ENCODE measurements at regions not wholly inside any gene's neighbourhood (a gene's known extent, or its start where the extent isn't known, plus 50 kb on each side); places are given as distances from the start of the nearest gene placed in this dataset.

- Mint-ChIP-seq H3K9me3 (ENCODE audit: insufficient read depth) (peaks cover 4% of the 10 kb centered on the region), H3K27ac (no peak overlapping the region), H3K4me1 (peaks cover 3% of the 10 kb centered on the region), H3K27me3 (no peaks in the 10 kb centered on the region), H3K4me3 (no peak overlapping the region)
- no peak for DNase-seq
- H3K79me2 ChIP-seq (ENCODE audit: control insufficient read depth, insufficient read depth, low read length): no peaks in the 10 kb centered on the region
- no peak for TF ChIP-seq EZH2 (IDR thresholded peaks at IDR 0.05; ENCODE audit: borderline replicate concordance, insufficient read depth, low read depth, low read length, poor library complexity, severe bottlenecking)
- TF ChIP-seq, protein P1, sequence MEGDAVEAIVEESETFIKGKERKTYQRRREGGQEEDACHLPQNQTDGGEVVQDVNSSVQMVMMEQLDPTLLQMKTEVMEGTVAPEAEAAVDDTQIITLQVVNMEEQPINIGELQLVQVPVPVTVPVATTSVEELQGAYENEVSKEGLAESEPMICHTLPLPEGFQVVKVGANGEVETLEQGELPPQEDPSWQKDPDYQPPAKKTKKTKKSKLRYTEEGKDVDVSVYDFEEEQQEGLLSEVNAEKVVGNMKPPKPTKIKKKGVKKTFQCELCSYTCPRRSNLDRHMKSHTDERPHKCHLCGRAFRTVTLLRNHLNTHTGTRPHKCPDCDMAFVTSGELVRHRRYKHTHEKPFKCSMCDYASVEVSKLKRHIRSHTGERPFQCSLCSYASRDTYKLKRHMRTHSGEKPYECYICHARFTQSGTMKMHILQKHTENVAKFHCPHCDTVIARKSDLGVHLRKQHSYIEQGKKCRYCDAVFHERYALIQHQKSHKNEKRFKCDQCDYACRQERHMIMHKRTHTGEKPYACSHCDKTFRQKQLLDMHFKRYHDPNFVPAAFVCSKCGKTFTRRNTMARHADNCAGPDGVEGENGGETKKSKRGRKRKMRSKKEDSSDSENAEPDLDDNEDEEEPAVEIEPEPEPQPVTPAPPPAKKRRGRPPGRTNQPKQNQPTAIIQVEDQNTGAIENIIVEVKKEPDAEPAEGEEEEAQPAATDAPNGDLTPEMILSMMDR (IDR thresholded peaks at IDR 0.05): no peak
- H3K4me3 ChIP-seq (ENCODE audit: control extremely low read depth in 1 of 5, extremely low read depth in 1 of 5, insufficient read depth in 1 of 5, low read depth in 2 of 5, low read length in 4 of 5): no peak overlapping the region
- no peak overlapping the region for H3K9ac ChIP-seq (ENCODE audit: low read length)
- H3K9me3 ChIP-seq (ENCODE audit: control extremely low read depth in 1 of 3, control insufficient read depth in 2 of 3, insufficient read depth in 1 of 3, low read length in 2 of 3): peaks cover 0 to 12% (median 0%) of the 10 kb centered on the region in 3 donors
- no peak for ATAC-seq (ENCODE audit: low read depth)
- H3K36me3 ChIP-seq (replicated peaks in 1 of 2; ENCODE audit: control extremely low read depth in 1 of 2, control insufficient read depth in 1 of 2, extremely low read depth in 1 of 2, insufficient read depth in 2 of 2, low read length in 1 of 2): no peaks in the 10 kb centered on the region
- no peaks in the 10 kb centered on the region for H3K27me3 ChIP-seq (replicated peaks in 1 of 4; ENCODE audit: control extremely low read depth in 1 of 4, control insufficient read depth in 3 of 4, insufficient read depth in 4 of 4, low read length in 3 of 4)
- ChIA-PET POLR2A (no interaction called here), CTCF (no interaction called here)
- H4K20me1 ChIP-seq (ENCODE audit: control insufficient read depth, insufficient read depth, low read length, poor library complexity, severe bottlenecking): no peaks in the 10 kb centered on the region
- no peak overlapping the region for H3K4me2 ChIP-seq (replicated peaks; ENCODE audit: low read depth, low read length, poor library complexity, severe bottlenecking)
- no peak overlapping the region for H2AFZ ChIP-seq (ENCODE audit: insufficient read depth, low read depth, low read length, poor library complexity, severe bottlenecking)
- intact Hi-C loops (cut with micrococcal nuclease): no loop called here
- no peaks in the 10 kb centered on the region for H3K4me1 ChIP-seq (ENCODE audit: control insufficient read depth in 2 of 2, insufficient read depth in 2 of 2, low read length in 2 of 2)
- H3K27ac ChIP-seq (ENCODE audit: low read length in 2 of 2): no peak overlapping the region
These were observed 203.1 kb downstream of the LARP7 start for GRCh38 chr4:112840061-112840460.

GRCh38 chr4:112840619-112841018 is 203.7 kb downstream of the LARP7 start:
- H3K4me3 Mint-ChIP-seq: no peak overlapping the region
- no CpG with 5 or more reads among the region's 1 CpG for WGBS (ENCODE audit: insufficient coverage)
- Histone ChIP-seq H3K4me3 (ENCODE audit: control extremely low read depth in 1 of 5, extremely low read depth in 1 of 5, insufficient read depth in 1 of 5, low read depth in 2 of 5, low read length in 4 of 5) (no peak overlapping the region), H3K4me1 (ENCODE audit: control insufficient read depth in 2 of 2, insufficient read depth in 2 of 2, low read length in 2 of 2) (no peaks in the 10 kb centered on the region), H3K4me2 (replicated peaks; ENCODE audit: low read depth, low read length, poor library complexity, severe bottlenecking) (no peak overlapping the region), H3K27ac (ENCODE audit: low read length in 2 of 2) (no peak overlapping the region), H3K9ac (ENCODE audit: low read length) (no peak overlapping the region), H3K9me3 (ENCODE audit: control extremely low read depth in 1 of 3, control insufficient read depth in 2 of 3, insufficient read depth in 1 of 3, low read length in 2 of 3) (peaks cover 0 to 12% (median 0%) of the 10 kb centered on the region in 3 donors), H3K79me2 (ENCODE audit: control insufficient read depth, insufficient read depth, low read length) (no peaks in the 10 kb centered on the region), H3K27me3 (replicated peaks in 1 of 4; ENCODE audit: control extremely low read depth in 1 of 4, control insufficient read depth in 3 of 4, insufficient read depth in 4 of 4, low read length in 3 of 4) (no peaks in the 10 kb centered on the region), H2AFZ (ENCODE audit: insufficient read depth, low read depth, low read length, poor library complexity, severe bottlenecking) (no peak overlapping the region), H3K36me3 (replicated peaks in 1 of 2; ENCODE audit: control extremely low read depth in 1 of 2, control insufficient read depth in 1 of 2, extremely low read depth in 1 of 2, insufficient read depth in 2 of 2, low read length in 1 of 2) (no peaks in the 10 kb centered on the region), H4K20me1 (ENCODE audit: control insufficient read depth, insufficient read depth, low read length, poor library complexity, severe bottlenecking) (no peaks in the 10 kb centered on the region)
- no peak for TF ChIP-seq EZH2 (IDR thresholded peaks at IDR 0.05; ENCODE audit: borderline replicate concordance, insufficient read depth, low read depth, low read length, poor library complexity, severe bottlenecking)
- TF ChIP-seq, protein P1 (IDR thresholded peaks at IDR 0.05): no peak
- no peak for DNase-seq
- CTCF ChIA-PET: no interaction called here
- no peak overlapping the region for H3K27ac Mint-ChIP-seq
- ATAC-seq (ENCODE audit: low read depth): no peak
- peaks cover 6% of the 10 kb centered on the region for H3K4me1 Mint-ChIP-seq
- intact Hi-C loops (cut with micrococcal nuclease): no loop called here
- H3K9me3 Mint-ChIP-seq (ENCODE audit: insufficient read depth): peaks cover 4% of the 10 kb centered on the region
- H3K27me3 Mint-ChIP-seq: no peaks in the 10 kb centered on the region
- POLR2A ChIA-PET: no interaction called here

Data from B cell (primary cell).